ENCODE measurements at regions not wholly inside any gene's neighbourhood (a gene's known extent, or its start where the extent isn't known, plus 50 kb on each side); places are given as distances from the start of the nearest gene placed in this dataset.

DNA sequence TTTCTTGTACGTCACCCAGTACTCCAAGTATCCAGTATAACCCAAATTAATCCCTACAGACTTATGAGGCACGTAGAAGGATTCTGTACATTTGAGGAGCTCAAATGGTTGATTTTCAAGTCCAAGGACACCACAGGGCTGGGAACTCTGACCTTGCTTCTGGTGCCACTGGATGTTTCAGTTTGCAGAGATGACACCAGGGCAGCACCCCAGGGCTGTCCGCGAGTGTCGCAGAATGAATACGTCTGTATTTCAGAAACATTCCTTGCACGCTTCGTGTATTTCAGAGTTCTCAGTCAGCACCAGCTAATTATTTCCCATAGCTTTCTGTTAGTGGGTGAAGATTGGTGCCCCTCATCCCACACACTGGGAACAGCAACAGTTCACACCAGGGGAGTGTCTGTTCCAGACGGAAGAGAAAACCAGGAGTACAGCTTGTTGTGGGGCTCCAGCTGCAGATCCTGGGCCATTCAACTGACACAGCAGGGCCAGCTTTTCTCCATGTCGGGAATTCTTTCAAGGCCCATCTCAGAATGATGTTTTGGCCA lies 159.2 kb downstream of the RHOU start:
- no peaks in the 10 kb centered on the region for H4K20me1 ChIP-seq (ENCODE audit: insufficient read depth)
- H3K9me3 ChIP-seq (ENCODE audit: low read length) = no peaks in the 10 kb centered on the region
- H3K79me2 ChIP-seq (replicated peaks; ENCODE audit: insufficient read depth, low read length) = no peaks in the 10 kb centered on the region
- no peaks in the 10 kb centered on the region for H3K27me3 ChIP-seq (ENCODE audit: insufficient read depth, low read depth, low read length)
- H3K36me3 ChIP-seq (ENCODE audit: insufficient read depth, low read length) = no peaks in the 10 kb centered on the region
- no peak overlapping the region for H3K4me3 ChIP-seq (ENCODE audit: low read length)
- no peak overlapping the region for H3K27ac ChIP-seq (ENCODE audit: low read length)
- TF ChIP-seq TAF1 (IDR thresholded peaks at IDR 0.05; ENCODE audit: low read depth) (no peak), POLR2AphosphoS5 (IDR thresholded peaks at IDR 0.05) (no peak), SMC3 (conservative IDR thresholded peaks at IDR 0.05; ENCODE audit: poor library complexity) (no peak), RAD21 (conservative IDR thresholded peaks at IDR 0.05) (no peak), CTCF (IDR thresholded peaks at IDR 0.05; ENCODE audit: poor library complexity, severe bottlenecking) (no peak), EZH2 (IDR thresholded peaks at IDR 0.05; ENCODE audit: borderline replicate concordance, insufficient read depth, low read length, poor library complexity, severe bottlenecking) (no peak), EP300 (conservative IDR thresholded peaks at IDR 0.05; ENCODE audit: poor library complexity, severe bottlenecking) (no peak), MXI1 (conservative IDR thresholded peaks at IDR 0.05; ENCODE audit: poor library complexity, severe bottlenecking) (no peak)
- TF ChIP-seq, protein P1, sequence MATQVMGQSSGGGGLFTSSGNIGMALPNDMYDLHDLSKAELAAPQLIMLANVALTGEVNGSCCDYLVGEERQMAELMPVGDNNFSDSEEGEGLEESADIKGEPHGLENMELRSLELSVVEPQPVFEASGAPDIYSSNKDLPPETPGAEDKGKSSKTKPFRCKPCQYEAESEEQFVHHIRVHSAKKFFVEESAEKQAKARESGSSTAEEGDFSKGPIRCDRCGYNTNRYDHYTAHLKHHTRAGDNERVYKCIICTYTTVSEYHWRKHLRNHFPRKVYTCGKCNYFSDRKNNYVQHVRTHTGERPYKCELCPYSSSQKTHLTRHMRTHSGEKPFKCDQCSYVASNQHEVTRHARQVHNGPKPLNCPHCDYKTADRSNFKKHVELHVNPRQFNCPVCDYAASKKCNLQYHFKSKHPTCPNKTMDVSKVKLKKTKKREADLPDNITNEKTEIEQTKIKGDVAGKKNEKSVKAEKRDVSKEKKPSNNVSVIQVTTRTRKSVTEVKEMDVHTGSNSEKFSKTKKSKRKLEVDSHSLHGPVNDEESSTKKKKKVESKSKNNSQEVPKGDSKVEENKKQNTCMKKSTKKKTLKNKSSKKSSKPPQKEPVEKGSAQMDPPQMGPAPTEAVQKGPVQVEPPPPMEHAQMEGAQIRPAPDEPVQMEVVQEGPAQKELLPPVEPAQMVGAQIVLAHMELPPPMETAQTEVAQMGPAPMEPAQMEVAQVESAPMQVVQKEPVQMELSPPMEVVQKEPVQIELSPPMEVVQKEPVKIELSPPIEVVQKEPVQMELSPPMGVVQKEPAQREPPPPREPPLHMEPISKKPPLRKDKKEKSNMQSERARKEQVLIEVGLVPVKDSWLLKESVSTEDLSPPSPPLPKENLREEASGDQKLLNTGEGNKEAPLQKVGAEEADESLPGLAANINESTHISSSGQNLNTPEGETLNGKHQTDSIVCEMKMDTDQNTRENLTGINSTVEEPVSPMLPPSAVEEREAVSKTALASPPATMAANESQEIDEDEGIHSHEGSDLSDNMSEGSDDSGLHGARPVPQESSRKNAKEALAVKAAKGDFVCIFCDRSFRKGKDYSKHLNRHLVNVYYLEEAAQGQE (IDR thresholded peaks at IDR 0.05; ENCODE audit: borderline replicate concordance) = no peak
- no peak overlapping the region for H2AFZ ChIP-seq (ENCODE audit: low read depth, low read length)
- H3K9ac ChIP-seq (ENCODE audit: low read length) = no peak overlapping the region
- no peak overlapping the region for H3K4me2 ChIP-seq (ENCODE audit: low read length)
- H3K9me2 ChIP-seq (ENCODE audit: insufficient read depth, low read length) = no peaks in the 10 kb centered on the region
- H3F3A ChIP-seq (ENCODE audit: insufficient read depth, low read length, poor library complexity, severe bottlenecking) = no peaks in the 10 kb centered on the region

DNA sequence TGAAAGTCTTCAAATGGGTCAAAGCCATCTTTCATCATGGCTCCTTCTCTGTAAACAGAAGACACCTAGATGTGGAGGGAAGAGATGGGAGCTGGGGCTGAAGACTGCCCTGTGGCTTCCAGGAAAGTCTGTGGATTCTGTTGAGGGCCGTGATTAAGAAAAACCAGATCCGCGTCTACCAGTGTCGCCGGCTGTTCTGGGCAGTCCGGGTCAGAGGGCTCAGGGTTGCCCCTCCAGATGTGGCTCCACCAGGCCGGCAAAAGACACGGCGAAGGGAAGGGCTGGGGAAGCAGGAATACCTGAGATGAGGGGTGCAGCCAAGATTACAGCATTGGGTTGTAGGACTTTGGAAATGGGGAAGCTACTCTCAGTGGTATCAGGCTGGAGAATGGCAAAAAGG lies 162.6 kb downstream of the RHOU start:
- Histone ChIP-seq H3K27ac (ENCODE audit: low read length) (no peak overlapping the region), H3K4me3 (ENCODE audit: low read length) (no peak overlapping the region), H3F3A (ENCODE audit: insufficient read depth, low read length, poor library complexity, severe bottlenecking) (no peaks in the 10 kb centered on the region), H2AFZ (ENCODE audit: low read depth, low read length) (no peak overlapping the region), H3K9me2 (ENCODE audit: insufficient read depth, low read length) (no peaks in the 10 kb centered on the region), H3K79me2 (replicated peaks; ENCODE audit: insufficient read depth, low read length) (no peaks in the 10 kb centered on the region), H3K9ac (ENCODE audit: low read length) (no peak overlapping the region), H3K27me3 (ENCODE audit: insufficient read depth, low read depth, low read length) (no peaks in the 10 kb centered on the region), H3K9me3 (ENCODE audit: low read length) (no peaks in the 10 kb centered on the region), H3K36me3 (ENCODE audit: insufficient read depth, low read length) (no peaks in the 10 kb centered on the region), H4K20me1 (ENCODE audit: insufficient read depth) (no peaks in the 10 kb centered on the region), H3K4me2 (ENCODE audit: low read length) (no peak overlapping the region)
- TF ChIP-seq RAD21 (conservative IDR thresholded peaks at IDR 0.05) (no peak), TAF1 (IDR thresholded peaks at IDR 0.05; ENCODE audit: low read depth) (no peak), POLR2AphosphoS5 (IDR thresholded peaks at IDR 0.05) (no peak), EP300 (conservative IDR thresholded peaks at IDR 0.05; ENCODE audit: poor library complexity, severe bottlenecking) (no peak), MXI1 (conservative IDR thresholded peaks at IDR 0.05; ENCODE audit: poor library complexity, severe bottlenecking) (no peak), CTCF (IDR thresholded peaks at IDR 0.05; ENCODE audit: poor library complexity, severe bottlenecking) (no peak), EZH2 (IDR thresholded peaks at IDR 0.05; ENCODE audit: borderline replicate concordance, insufficient read depth, low read length, poor library complexity, severe bottlenecking) (no peak), SMC3 (conservative IDR thresholded peaks at IDR 0.05; ENCODE audit: poor library complexity) (no peak)
- TF ChIP-seq, protein P1 (IDR thresholded peaks at IDR 0.05; ENCODE audit: borderline replicate concordance) = no peak
